Umbilical cord (tissue), 1 donor: ENCODE measurements at regions not wholly inside any gene's neighbourhood (a gene's known extent, or its start where the extent isn't known, plus 50 kb on each side); places are given as distances from the start of the nearest gene placed in this dataset.

Source experiments
- DNase-seq: peaks from one replicate; pipeline ENCODE4 v3.0.0-alpha.2; 2015; ENCODE audit warnings: low spot score

GRCh38 chr13:63041640-63042414 lies 1626.2 kb upstream of the PCDH20 start:
- no peak for DNase-seq

- no peak for DNase-seq
Measured at GRCh38 chr13:63026285-63026797, 1610.7 kb upstream of the PCDH20 start.

GRCh38 chr13:63025741-63026140 lies 1610.1 kb upstream of the PCDH20 start:
- DNase-seq, result no peak

- peak; percentile 50 for DNase-seq
Measured at GRCh38 chr13:63024458-63024857, 1608.8 kb upstream of the PCDH20 start.

GRCh38 chr13:63011996-63012395 lies 1596.3 kb upstream of the PCDH20 start:
- DNase-seq, result no peak

- DNase-seq, result no peak
Measured at GRCh38 chr13:63010072-63010658, 1594.5 kb upstream of the PCDH20 start.

- no peak for DNase-seq
Measured at GRCh38 chr13:63005625-63006024, 1590.0 kb upstream of the PCDH20 start.

- no peak for DNase-seq
Measured at GRCh38 chr13:62997696-62998095, 1582.0 kb upstream of the PCDH20 start.

GRCh38 chr13:62997038-62997599 lies 1581.5 kb upstream of the PCDH20 start:
- DNase-seq, result no peak

GRCh38 chr13:62973804-62974203 lies 1558.2 kb upstream of the PCDH20 start:
- DNase-seq, result no peak

- no peak for DNase-seq
Measured at GRCh38 chr13:62964522-62964921, 1548.9 kb upstream of the PCDH20 start.

GRCh38 chr13:62960723-62961122 lies 1545.1 kb upstream of the PCDH20 start:
- DNase-seq, result no peak

GRCh38 chr13:62933809-62934208 lies 1518.2 kb upstream of the PCDH20 start:
- no peak for DNase-seq

- DNase-seq, result peak; percentile 26
Measured at GRCh38 chr13:62932256-62932883, 1516.7 kb upstream of the PCDH20 start.

GRCh38 chr13:62931853-62932252 lies 1516.2 kb upstream of the PCDH20 start:
- DNase-seq, result peak; percentile 49

- DNase-seq, result no peak
Measured at GRCh38 chr13:62924395-62924794, 1508.7 kb upstream of the PCDH20 start.

GRCh38 chr13:62920159-62920558 lies 1504.5 kb upstream of the PCDH20 start:
- DNase-seq, result no peak

- no peak for DNase-seq
Measured at GRCh38 chr13:62919491-62919890, 1503.8 kb upstream of the PCDH20 start.

GRCh38 chr13:62910541-62911060 lies 1495.0 kb upstream of the PCDH20 start:
- no peak for DNase-seq

GRCh38 chr13:62908321-62908720 lies 1492.7 kb upstream of the PCDH20 start:
- peak; percentile 0 for DNase-seq

- no peak for DNase-seq
Measured at GRCh38 chr13:62906896-62907295, 1491.2 kb upstream of the PCDH20 start.

- DNase-seq, result no peak
Measured at GRCh38 chr13:62906469-62906868, 1490.8 kb upstream of the PCDH20 start.
